Testis (tissue), 2 donors: ENCODE measurements at regions not wholly inside any gene's neighbourhood (a gene's known extent, or its start where the extent isn't known, plus 50 kb on each side); places are given as distances from the start of the nearest gene placed in this dataset.

Source experiments
- POLR2A ChIP-seq: fragments of 450-650 bp; IDR thresholded peaks from one replicate; pipeline ENCODE4 v1.6.1; 2017; ENCODE audit warnings: antibody characterized with exemption, mild to moderate bottlenecking, moderate library complexity
- TF ChIP-seq, protein P1 (sequence below), 3 experiments: fragments of 450-650 bp in 2 of 3; fragments of 200-600 bp in 1 of 3; sonication (generic) in 1 of 3; IDR thresholded peaks; one replicate each; pipeline ENCODE4 v1.5.1; 2016 to 2019; ENCODE audit warnings: antibody characterized with exemption in 3 of 3, mild to moderate bottlenecking in 2 of 3, moderate library complexity in 1 of 3

DNA sequence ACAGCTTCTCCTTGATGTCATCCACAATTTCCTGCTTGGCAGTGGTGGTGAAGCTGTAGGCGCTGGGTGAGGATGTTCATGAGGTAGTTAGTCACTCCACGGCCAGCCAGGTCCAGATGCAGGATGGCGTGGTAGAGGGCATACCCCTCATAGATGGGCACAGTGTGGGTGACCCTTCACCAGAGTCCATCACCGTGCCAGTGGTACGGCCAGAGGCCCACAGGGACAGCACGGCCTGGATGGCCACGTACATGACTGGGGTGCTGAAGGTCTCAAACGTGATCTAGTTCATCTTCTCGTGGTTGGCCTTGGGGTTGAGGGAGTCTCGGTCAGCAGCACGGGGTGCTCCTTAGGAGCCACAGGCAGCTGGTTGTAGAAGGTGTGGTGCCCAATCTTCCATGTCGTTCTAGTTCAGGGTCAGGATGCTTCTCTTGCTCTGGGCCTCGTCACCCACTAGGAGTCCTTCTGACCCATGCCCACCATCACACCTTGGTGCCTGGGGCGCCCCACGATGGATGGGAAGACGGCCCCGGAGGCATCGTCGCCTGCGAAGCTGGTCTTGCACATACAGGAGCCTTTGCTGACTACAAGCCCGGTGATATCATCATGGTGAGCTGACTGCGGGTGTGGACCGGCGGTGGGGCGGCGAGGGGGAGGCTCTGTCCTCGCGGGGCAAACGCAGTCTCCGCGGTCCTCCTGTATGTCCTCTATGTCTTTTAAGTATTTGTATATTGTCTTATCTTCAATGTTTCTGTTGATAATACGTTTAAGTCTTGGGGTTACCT, 1119.0 kb downstream of the NAALADL2 start:
- TF ChIP-seq, protein P1, sequence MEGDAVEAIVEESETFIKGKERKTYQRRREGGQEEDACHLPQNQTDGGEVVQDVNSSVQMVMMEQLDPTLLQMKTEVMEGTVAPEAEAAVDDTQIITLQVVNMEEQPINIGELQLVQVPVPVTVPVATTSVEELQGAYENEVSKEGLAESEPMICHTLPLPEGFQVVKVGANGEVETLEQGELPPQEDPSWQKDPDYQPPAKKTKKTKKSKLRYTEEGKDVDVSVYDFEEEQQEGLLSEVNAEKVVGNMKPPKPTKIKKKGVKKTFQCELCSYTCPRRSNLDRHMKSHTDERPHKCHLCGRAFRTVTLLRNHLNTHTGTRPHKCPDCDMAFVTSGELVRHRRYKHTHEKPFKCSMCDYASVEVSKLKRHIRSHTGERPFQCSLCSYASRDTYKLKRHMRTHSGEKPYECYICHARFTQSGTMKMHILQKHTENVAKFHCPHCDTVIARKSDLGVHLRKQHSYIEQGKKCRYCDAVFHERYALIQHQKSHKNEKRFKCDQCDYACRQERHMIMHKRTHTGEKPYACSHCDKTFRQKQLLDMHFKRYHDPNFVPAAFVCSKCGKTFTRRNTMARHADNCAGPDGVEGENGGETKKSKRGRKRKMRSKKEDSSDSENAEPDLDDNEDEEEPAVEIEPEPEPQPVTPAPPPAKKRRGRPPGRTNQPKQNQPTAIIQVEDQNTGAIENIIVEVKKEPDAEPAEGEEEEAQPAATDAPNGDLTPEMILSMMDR (IDR thresholded peaks at IDR 0.05), result no peak
- no peak for TF ChIP-seq POLR2A
